Sigmoid colon (tissue), 6 donors: ENCODE measurements at regions not wholly inside any gene's neighbourhood (a gene's known extent, or its start where the extent isn't known, plus 50 kb on each side); places are given as distances from the start of the nearest gene placed in this dataset.

Experiments used
- DNase-seq: peaks from one replicate; pipeline ENCODE4 v3.0.0-alpha.2; 2019
- H3K27ac ChIP-seq, 4 donors: fragments of 200-600 bp; sonication (generic); one replicate each; pipeline ENCODE4 v1.5.1; 2016 to 2019; ENCODE audit warnings: mild to moderate bottlenecking in 1 of 4
- H3K27me3 ChIP-seq, 3 donors: fragments of 200-600 bp; sonication (generic); one replicate each; pipeline ENCODE4 v1.5.1; 2019; ENCODE audit warnings: mild to moderate bottlenecking in 1 of 3
- H3K36me3 ChIP-seq, 4 donors: fragments of 200-600 bp; sonication (generic); one replicate each; pipeline ENCODE4 v1.5.1; 2016 to 2019
- H3K4me1 ChIP-seq, 4 donors: fragments of 200-600 bp; sonication (generic); one replicate each; pipeline ENCODE4 v1.5.1; 2017 to 2019
- H3K4me3 ChIP-seq, 4 donors: fragments of 200-600 bp; sonication (generic); one replicate each; pipeline ENCODE4 v1.5.1; 2017 to 2019; ENCODE audit warnings: mild to moderate bottlenecking in 2 of 4, moderate library complexity in 1 of 4
- H3K9me3 ChIP-seq, 4 donors: fragments of 200-600 bp in 3 of 4; sonication (generic) in 3 of 4; one replicate each; pipeline versions ENCODE4 v1.5.1 to v1.6.1; 2013 to 2019
- CTCF ChIP-seq, 4 experiments: fragments of 450-650 bp in 3 of 4; fragments of 200-600 bp in 1 of 4; IDR thresholded peaks; one replicate each; pipeline ENCODE4 v1.5.1; 2016 to 2019; ENCODE audit warnings: antibody characterized with exemption in 4 of 4, mild to moderate bottlenecking in 3 of 4, moderate library complexity in 2 of 4
- EP300 ChIP-seq, 4 donors: sonication (generic); formaldehyde crosslinking; IDR thresholded peaks; one replicate each; pipeline ENCODE4 v1.6.1; 2017; ENCODE audit warnings: antibody characterized with exemption in 4 of 4
- POLR2A ChIP-seq, 2 donors: fragments of 450-650 bp; IDR thresholded peaks; one replicate each; pipeline ENCODE4 v1.6.1; 2016; ENCODE audit warnings: antibody characterized with exemption in 2 of 2, mild to moderate bottlenecking in 2 of 2, moderate library complexity in 2 of 2
- POLR2AphosphoS5 ChIP-seq, 4 donors: sonication (generic); formaldehyde crosslinking; IDR thresholded peaks; one replicate each; pipeline ENCODE4 v1.6.1; 2017; ENCODE audit warnings: antibody characterized with exemption in 4 of 4
- WGBS, 2 donors: extraction: QIAGEN DNeasy Blood & Tissue Kit; methylation state at CpG; one replicate each; pipeline ENCODE4 v1.1.7; 2013; 5-methylcytosine and 5-hydroxymethylcytosine counted together
- intact Hi-C: fragments of 100-400 bp; cut with DNase I; formaldehyde crosslinking; loops from one replicate; pipeline ENCODE4 v1.15.1; 2023
- donor health status: healthy with polysubstance abuse.
- donor health status: healthy.

GRCh38 chr5:28499766-28500290, 1461.4 kb upstream of the CDH9 start:
- TF ChIP-seq POLR2A (IDR thresholded peaks at IDR 0.05) = no peak
- no peak for TF ChIP-seq CTCF (IDR thresholded peaks at IDR 0.05)
- TF ChIP-seq EP300 (IDR thresholded peaks at IDR 0.05) = no peak
- TF ChIP-seq POLR2AphosphoS5 (IDR thresholded peaks at IDR 0.05) = no peak
- Histone ChIP-seq H3K9me3 (no peaks in the 10 kb centered on the region), H3K4me3 (no peak overlapping the region), H3K27me3 (no peaks in the 10 kb centered on the region), H3K27ac (no peak overlapping the region), H3K36me3 (no peaks in the 10 kb centered on the region), H3K4me1 (no peaks in the 10 kb centered on the region)
- DNase-seq = no peak
- intact Hi-C loops = no loop called here

- DNase-seq = no peak
- no peaks in the 10 kb centered on the region for H3K36me3 ChIP-seq
- no peaks in the 10 kb centered on the region for H3K27me3 ChIP-seq
- H3K27ac ChIP-seq = no peak overlapping the region
- no peaks in the 10 kb centered on the region for H3K9me3 ChIP-seq
- no peak overlapping the region for H3K4me3 ChIP-seq
- TF ChIP-seq CTCF (IDR thresholded peaks at IDR 0.05) (no peak), EP300 (IDR thresholded peaks at IDR 0.05) (no peak), POLR2A (IDR thresholded peaks at IDR 0.05) (no peak), POLR2AphosphoS5 (IDR thresholded peaks at IDR 0.05) (no peak)
- H3K4me1 ChIP-seq = no peaks in the 10 kb centered on the region
- intact Hi-C loops = no loop called here
- 85 to 89% methylated on average over 3 of the region's 3 CpGs for WGBS, 2 donors
Measured at GRCh38 chr5:28495876-28496275, 1457.5 kb upstream of the CDH9 start.

- no peak for TF ChIP-seq POLR2AphosphoS5 (IDR thresholded peaks at IDR 0.05)
- intact Hi-C loops = no loop called here
- Histone ChIP-seq H3K27ac (no peak overlapping the region), H3K9me3 (no peaks in the 10 kb centered on the region), H3K27me3 (no peaks in the 10 kb centered on the region), H3K4me3 (no peak overlapping the region), H3K4me1 (no peaks in the 10 kb centered on the region), H3K36me3 (no peaks in the 10 kb centered on the region)
- DNase-seq = no peak
- WGBS, 2 donors = 77 to 83% methylated on average over 1 of the region's 1 CpG
Measured at GRCh38 chr5:28493456-28493855, 1455.1 kb upstream of the CDH9 start.

- Histone ChIP-seq H3K4me3 (no peak overlapping the region), H3K36me3 (no peaks in the 10 kb centered on the region), H3K27me3 (no peaks in the 10 kb centered on the region), H3K4me1 (no peaks in the 10 kb centered on the region), H3K27ac (no peak overlapping the region), H3K9me3 (no peaks in the 10 kb centered on the region)
- no peak for DNase-seq
- TF ChIP-seq CTCF (IDR thresholded peaks at IDR 0.05) = no peak
- TF ChIP-seq POLR2A (IDR thresholded peaks at IDR 0.05) = no peak
- TF ChIP-seq EP300 (IDR thresholded peaks at IDR 0.05) = no peak
- TF ChIP-seq POLR2AphosphoS5 (IDR thresholded peaks at IDR 0.05) = no peak
- intact Hi-C loops = no loop called here
- 68 to 73% methylated on average over 2 of the region's 2 CpGs for WGBS, 2 donors
Measured at GRCh38 chr5:28488752-28489151, 1450.4 kb upstream of the CDH9 start.

GRCh38 chr5:28483327-28484025, 1445.1 kb upstream of the CDH9 start:
- Histone ChIP-seq H3K27ac (no peak overlapping the region), H3K4me1 (no peaks in the 10 kb centered on the region), H3K9me3 (no peaks in the 10 kb centered on the region), H3K27me3 (no peaks in the 10 kb centered on the region), H3K36me3 (no peaks in the 10 kb centered on the region), H3K4me3 (no peak overlapping the region)
- WGBS, 2 donors = 87 to 91% methylated on average over 21 of the region's 21 CpGs
- no peak for DNase-seq
- intact Hi-C loops = no loop called here
- no peak for TF ChIP-seq EP300 (IDR thresholded peaks at IDR 0.05)
- no peak for TF ChIP-seq POLR2A (IDR thresholded peaks at IDR 0.05)
- no peak for TF ChIP-seq POLR2AphosphoS5 (IDR thresholded peaks at IDR 0.05)
- TF ChIP-seq CTCF (IDR thresholded peaks at IDR 0.05) = no peak
